HG02759 (cell line): ENCODE measurements at regions not wholly inside any gene's neighbourhood (a gene's known extent, or its start where the extent isn't known, plus 50 kb on each side); places are given as distances from the start of the nearest gene placed in this dataset.

Experiments
- ATAC-seq: cut with Tn5 transposase; IDR thresholded peaks from one replicate; pipeline ENCODE4 v1.9.1; 2021; ENCODE audit warnings: mild to moderate bottlenecking, moderate library complexity; ENCODE audit not compliant: unreplicated experiment

GRCh38 chr10:107275806-107276205, 111.3 kb upstream of the SORCS1 start:
- ATAC-seq = no peak

GRCh38 chr10:107269626-107270025, 105.1 kb upstream of the SORCS1 start:
- no peak for ATAC-seq

- ATAC-seq = no peak
These were observed 100.2 kb upstream of the SORCS1 start for GRCh38 chr10:107264742-107265141.

GRCh38 chr10:107244122-107244521, 79.6 kb upstream of the SORCS1 start:
- ATAC-seq = no peak

- no peak for ATAC-seq
These were observed 73.8 kb upstream of the SORCS1 start for GRCh38 chr10:107238275-107238674.

GRCh38 chr10:107232013-107232412, 67.5 kb upstream of the SORCS1 start:
- no peak for ATAC-seq

GRCh38 chr10:107230887-107231286, 66.4 kb upstream of the SORCS1 start:
- ATAC-seq = no peak

GRCh38 chr10:107215681-107216080, 51.2 kb upstream of the SORCS1 start:
- ATAC-seq = no peak
